ENCODE measurements at regions not wholly inside any gene's neighbourhood (a gene's known extent, or its start where the extent isn't known, plus 50 kb on each side); places are given as distances from the start of the nearest gene placed in this dataset.

DNA sequence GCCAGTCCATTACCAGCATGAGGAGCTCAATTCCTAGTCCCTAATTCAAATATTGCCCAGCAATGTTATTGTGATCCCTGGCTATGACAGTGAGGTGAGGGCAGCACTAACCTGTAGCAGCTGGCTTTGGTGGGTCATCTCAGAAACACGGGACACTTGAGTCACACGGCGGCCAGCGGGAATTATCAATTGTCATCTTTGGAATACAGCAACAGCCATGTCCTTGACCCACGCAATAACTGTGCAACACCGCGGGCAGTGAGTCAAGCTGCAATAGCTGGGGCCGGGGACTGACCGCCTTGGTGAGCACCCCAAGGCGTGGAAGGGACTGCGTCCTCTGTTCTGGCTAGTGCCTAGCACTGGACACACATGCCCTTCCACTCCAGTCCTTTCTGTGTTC lies 62.5 kb upstream of the ALDH1B1 start:
- TF ChIP-seq POLR2AphosphoS5 (IDR thresholded peaks at IDR 0.05; ENCODE audit: low read depth, low read length) (no peak), TAF1 (IDR thresholded peaks at IDR 0.05; ENCODE audit: low read depth, low read length) (no peak), POLR2A (IDR thresholded peaks at IDR 0.05; ENCODE audit: low read depth, low read length) (no peak), PAX5 (IDR thresholded peaks at IDR 0.05; ENCODE audit: insufficient read depth, low read length, severe bottlenecking) (no peak)
